DND-41 (cell line): ENCODE measurements at regions not wholly inside any gene's neighbourhood (a gene's known extent, or its start where the extent isn't known, plus 50 kb on each side); places are given as distances from the start of the nearest gene placed in this dataset.

Source experiments
- EZH2 ChIP-seq: IDR thresholded peaks from 3 replicates; pipeline ENCODE4 v1.6.1; 2012; ENCODE audit warnings: borderline replicate concordance, low read depth, mild to moderate bottlenecking, moderate library complexity, low read length, inconsistent platforms; ENCODE audit not compliant: severe bottlenecking
- TF ChIP-seq, protein P1 (sequence below): IDR thresholded peaks from 2 replicates; pipeline ENCODE4 v1.5.1; 2012; ENCODE audit warnings: borderline replicate concordance, low read length, moderate library complexity, mild to moderate bottlenecking; ENCODE audit not compliant: poor library complexity, severe bottlenecking; ENCODE audit errors: extremely low read depth

DNA sequence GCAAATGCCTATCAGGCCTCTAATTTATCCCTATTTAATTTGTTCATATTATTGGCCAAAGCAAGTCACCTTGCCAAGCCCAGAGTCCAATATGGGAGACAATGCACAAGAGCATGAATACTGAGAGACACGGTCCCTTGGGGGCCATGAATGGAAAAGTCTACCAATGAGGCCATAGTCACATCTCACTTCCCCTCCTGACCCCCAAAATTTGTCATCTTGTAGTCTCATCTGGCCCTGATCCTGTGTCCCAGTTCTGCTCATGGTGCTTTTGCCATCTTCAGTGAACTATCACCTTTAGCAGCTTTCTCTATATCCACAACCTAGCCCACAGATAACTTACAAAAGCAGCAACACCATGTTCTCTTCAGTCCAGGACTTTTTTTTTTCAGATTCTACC is 302.7 kb upstream of the MGAT5 start:
- TF ChIP-seq, protein P1, sequence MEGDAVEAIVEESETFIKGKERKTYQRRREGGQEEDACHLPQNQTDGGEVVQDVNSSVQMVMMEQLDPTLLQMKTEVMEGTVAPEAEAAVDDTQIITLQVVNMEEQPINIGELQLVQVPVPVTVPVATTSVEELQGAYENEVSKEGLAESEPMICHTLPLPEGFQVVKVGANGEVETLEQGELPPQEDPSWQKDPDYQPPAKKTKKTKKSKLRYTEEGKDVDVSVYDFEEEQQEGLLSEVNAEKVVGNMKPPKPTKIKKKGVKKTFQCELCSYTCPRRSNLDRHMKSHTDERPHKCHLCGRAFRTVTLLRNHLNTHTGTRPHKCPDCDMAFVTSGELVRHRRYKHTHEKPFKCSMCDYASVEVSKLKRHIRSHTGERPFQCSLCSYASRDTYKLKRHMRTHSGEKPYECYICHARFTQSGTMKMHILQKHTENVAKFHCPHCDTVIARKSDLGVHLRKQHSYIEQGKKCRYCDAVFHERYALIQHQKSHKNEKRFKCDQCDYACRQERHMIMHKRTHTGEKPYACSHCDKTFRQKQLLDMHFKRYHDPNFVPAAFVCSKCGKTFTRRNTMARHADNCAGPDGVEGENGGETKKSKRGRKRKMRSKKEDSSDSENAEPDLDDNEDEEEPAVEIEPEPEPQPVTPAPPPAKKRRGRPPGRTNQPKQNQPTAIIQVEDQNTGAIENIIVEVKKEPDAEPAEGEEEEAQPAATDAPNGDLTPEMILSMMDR, result no peak
- TF ChIP-seq EZH2, result no peak
